Calu3 (cell line): ENCODE measurements at regions not wholly inside any gene's neighbourhood (a gene's known extent, or its start where the extent isn't known, plus 50 kb on each side); places are given as distances from the start of the nearest gene placed in this dataset.

Experiments used
- BruUV-seq: library from RNA; stranded (reverse); fragments of 400-500 nt; replicated peaks from 2 replicates; lab custom pipeline; 2021; lab: Mats Ljungman, UMichigan
- CTCF ChIA-PET: fragments of 300-600 bp; sonication (Branson Sonifier 250); formaldehyde crosslinking; loops from one replicate; lab custom pipeline; 2022; ENCODE audit warnings: antibody characterized with exemption; lab: Charles Lee
- DNase-seq: peaks from one replicate; pipeline ENCODE4 v3.0.0; 2022
- H3K27ac Mint-ChIP-seq: one replicate; pipeline ENCODE4 v1.8.0; 2022; ENCODE audit warnings: mixed read lengths; ENCODE audit not compliant: unreplicated experiment
- H3K27me3 Mint-ChIP-seq: one replicate; pipeline ENCODE4 v1.8.0; 2022; ENCODE audit warnings: mixed read lengths; ENCODE audit not compliant: unreplicated experiment
- H3K36me3 Mint-ChIP-seq: one replicate; pipeline ENCODE4 v1.8.0; 2022; ENCODE audit warnings: mild to moderate bottlenecking, moderate library complexity, mixed read lengths; ENCODE audit not compliant: insufficient read depth, unreplicated experiment
- H3K4me1 Mint-ChIP-seq: one replicate; pipeline ENCODE4 v1.8.0; 2022; ENCODE audit warnings: mild to moderate bottlenecking, low read depth, mixed read lengths; ENCODE audit not compliant: unreplicated experiment
- H3K4me3 Mint-ChIP-seq: one replicate; pipeline ENCODE4 v1.8.0; 2022; ENCODE audit warnings: mild to moderate bottlenecking, low read depth, moderate library complexity, mixed read lengths; ENCODE audit not compliant: unreplicated experiment
- H3K9me3 Mint-ChIP-seq: one replicate; pipeline ENCODE4 v1.8.0; 2022; ENCODE audit warnings: low read depth, mixed read lengths; ENCODE audit not compliant: unreplicated experiment
- CTCF ChIP-seq: fragments of 200-600 bp; IDR thresholded peaks from one replicate; pipeline ENCODE4 v1.8.0; 2022; ENCODE audit warnings: antibody characterized with exemption; ENCODE audit not compliant: unreplicated experiment
- intact Hi-C: fragments of 100-400 bp; cut with micrococcal nuclease; formaldehyde crosslinking; loops from one replicate; pipeline ENCODE4 v1.10.0; 2022; ENCODE audit not compliant: unreplicated experiment

GRCh38 chr11:91871048-91871447 is 353.6 kb upstream of the FAT3 start:
- TF ChIP-seq CTCF = no peak
- H3K27me3 Mint-ChIP-seq = peaks cover 10% of the 10 kb centered on the region
- BruUV-seq = no TSS peak
- no peak overlapping the region for H3K4me3 Mint-ChIP-seq
- CTCF ChIA-PET = interaction anchor here (0.5 to 0.8 kb wide), 2 partner anchors 76 to 460 kb away, joined by 3 to 6 read pairs; no protein-coding TSS in a partner anchor
- no peak overlapping the region for H3K27ac Mint-ChIP-seq
- DNase-seq = no peak
- H3K36me3 Mint-ChIP-seq = no peaks in the 10 kb centered on the region
- no peaks in the 10 kb centered on the region for H3K9me3 Mint-ChIP-seq
- H3K4me1 Mint-ChIP-seq = no peaks in the 10 kb centered on the region
- intact Hi-C loops = no loop called here

- no peak for TF ChIP-seq CTCF
- Mint-ChIP-seq H3K27me3 (peaks cover 12% of the 10 kb centered on the region), H3K4me1 (no peaks in the 10 kb centered on the region), H3K36me3 (no peaks in the 10 kb centered on the region), H3K27ac (no peak overlapping the region), H3K9me3 (no peaks in the 10 kb centered on the region), H3K4me3 (no peak overlapping the region)
- BruUV-seq = no TSS peak
- intact Hi-C loops = no loop called here
- CTCF ChIA-PET = no interaction called here
- no peak for DNase-seq
Measured at GRCh38 chr11:91869686-91870085, 354.9 kb upstream of the FAT3 start.

- TF ChIP-seq CTCF = no peak
- Mint-ChIP-seq H3K27ac (no peak overlapping the region), H3K4me3 (no peak overlapping the region), H3K27me3 (peaks cover 12% of the 10 kb centered on the region), H3K36me3 (no peaks in the 10 kb centered on the region), H3K9me3 (no peaks in the 10 kb centered on the region), H3K4me1 (no peaks in the 10 kb centered on the region)
- CTCF ChIA-PET = no interaction called here
- BruUV-seq = no TSS peak
- intact Hi-C loops = no loop called here
- DNase-seq = no peak
Measured at GRCh38 chr11:91866642-91867041, 358.0 kb upstream of the FAT3 start.

GRCh38 chr11:91860661-91861060 is 364.0 kb upstream of the FAT3 start:
- intact Hi-C loops = no loop called here
- no peak for TF ChIP-seq CTCF
- BruUV-seq = no TSS peak
- CTCF ChIA-PET = no interaction called here
- no peaks in the 10 kb centered on the region for H3K36me3 Mint-ChIP-seq
- H3K27ac Mint-ChIP-seq = no peak overlapping the region
- H3K4me3 Mint-ChIP-seq = no peak overlapping the region
- no peaks in the 10 kb centered on the region for H3K4me1 Mint-ChIP-seq
- DNase-seq = no peak
- no peaks in the 10 kb centered on the region for H3K27me3 Mint-ChIP-seq
- H3K9me3 Mint-ChIP-seq = peaks cover under 1% of the 10 kb centered on the region

GRCh38 chr11:91859666-91860065 is 365.0 kb upstream of the FAT3 start:
- Mint-ChIP-seq H3K4me3 (no peak overlapping the region), H3K27me3 (no peaks in the 10 kb centered on the region), H3K9me3 (peaks cover 2% of the 10 kb centered on the region), H3K4me1 (no peaks in the 10 kb centered on the region), H3K27ac (no peak overlapping the region), H3K36me3 (no peaks in the 10 kb centered on the region)
- intact Hi-C loops = no loop called here
- BruUV-seq = no TSS peak
- DNase-seq = no peak
- TF ChIP-seq CTCF = no peak
- CTCF ChIA-PET = no interaction called here
